A549 (cell line): ENCODE measurements at regions not wholly inside any gene's neighbourhood (a gene's known extent, or its start where the extent isn't known, plus 50 kb on each side); places are given as distances from the start of the nearest gene placed in this dataset.
"Not testable (repeated sequence)": the region's sequence is repeated elsewhere in the genome, so short reads cannot be mapped to it uniquely, and the experiment has no call there.

Experiments
- CBX2 ChIP-seq: fragments of 200-600 bp; sonication (generic); IDR thresholded peaks from 2 replicates; pipeline ENCODE4 v1.6.1; 2016; ENCODE audit warnings: low read depth, mild to moderate bottlenecking, borderline replicate concordance
- CEBPB ChIP-seq, 2 experiments: fragments of >200 bp in 1 of 2; sonication (Bioruptor Twin) in 1 of 2; formaldehyde crosslinking in 1 of 2; IDR thresholded peaks; 2 replicates each; pipeline ENCODE4 v1.6.1; 2012 to 2016
- EHF ChIP-seq: fragments of 250-450 bp; sonication (Bioruptor Pico); IDR thresholded peaks from 2 replicates; pipeline ENCODE4 v1.5.0; 2020; ENCODE audit warnings: mild to moderate bottlenecking
- MYC ChIP-seq: IDR thresholded peaks from 2 replicates; pipeline ENCODE4 v1.6.1; 2012; ENCODE audit warnings: mild to moderate bottlenecking, inconsistent platforms, low read length, improper control_type of control experiment, borderline replicate concordance
- RFX5 ChIP-seq: fragments of 450-650 bp; IDR thresholded peaks from 2 replicates; pipeline ENCODE4 v1.7.1; 2014; ENCODE audit warnings: antibody characterized with exemption, mild to moderate bottlenecking, moderate library complexity
- RNF2 ChIP-seq: fragments of 200-600 bp; sonication (generic); IDR thresholded peaks from 2 replicates; pipeline ENCODE4 v1.6.1; 2016; ENCODE audit warnings: low read depth, mild to moderate bottlenecking, antibody characterized with exemption, moderate library complexity, borderline replicate concordance
- TF ChIP-seq, protein P1 (sequence below): fragments of >200 bp; sonication (Bioruptor Twin); formaldehyde crosslinking; IDR thresholded peaks from 3 replicates; pipeline ENCODE4 v1.5.1; 2016
- TF ChIP-seq, protein P2 (sequence below): fragments of 200-600 bp; sonication (generic); IDR thresholded peaks from 2 replicates; pipeline ENCODE4 v1.6.1; 2016; ENCODE audit warnings: antibody characterized with exemption, mild to moderate bottlenecking, moderate library complexity

DNA sequence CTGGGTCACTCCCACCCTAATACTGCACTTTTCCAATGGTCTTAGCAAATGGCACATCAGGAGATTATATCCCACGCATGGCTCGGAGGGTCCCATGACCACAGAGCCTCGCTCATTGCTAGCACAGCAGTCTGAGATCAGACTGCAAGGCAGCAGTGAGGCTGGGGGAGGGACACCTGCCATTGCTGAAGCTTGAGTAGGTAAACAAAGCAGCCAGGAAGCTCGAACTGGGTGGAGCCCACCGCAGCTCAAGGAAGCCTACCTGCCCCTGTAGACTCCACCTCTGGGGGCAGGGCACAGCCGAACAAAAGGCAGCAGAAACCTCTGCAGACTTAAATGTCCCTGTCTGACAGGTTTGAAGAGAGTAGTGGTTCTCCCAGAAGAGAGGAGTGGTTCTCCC, 599.0 kb upstream of the GRIN3A start:
- TF ChIP-seq, protein P1, sequence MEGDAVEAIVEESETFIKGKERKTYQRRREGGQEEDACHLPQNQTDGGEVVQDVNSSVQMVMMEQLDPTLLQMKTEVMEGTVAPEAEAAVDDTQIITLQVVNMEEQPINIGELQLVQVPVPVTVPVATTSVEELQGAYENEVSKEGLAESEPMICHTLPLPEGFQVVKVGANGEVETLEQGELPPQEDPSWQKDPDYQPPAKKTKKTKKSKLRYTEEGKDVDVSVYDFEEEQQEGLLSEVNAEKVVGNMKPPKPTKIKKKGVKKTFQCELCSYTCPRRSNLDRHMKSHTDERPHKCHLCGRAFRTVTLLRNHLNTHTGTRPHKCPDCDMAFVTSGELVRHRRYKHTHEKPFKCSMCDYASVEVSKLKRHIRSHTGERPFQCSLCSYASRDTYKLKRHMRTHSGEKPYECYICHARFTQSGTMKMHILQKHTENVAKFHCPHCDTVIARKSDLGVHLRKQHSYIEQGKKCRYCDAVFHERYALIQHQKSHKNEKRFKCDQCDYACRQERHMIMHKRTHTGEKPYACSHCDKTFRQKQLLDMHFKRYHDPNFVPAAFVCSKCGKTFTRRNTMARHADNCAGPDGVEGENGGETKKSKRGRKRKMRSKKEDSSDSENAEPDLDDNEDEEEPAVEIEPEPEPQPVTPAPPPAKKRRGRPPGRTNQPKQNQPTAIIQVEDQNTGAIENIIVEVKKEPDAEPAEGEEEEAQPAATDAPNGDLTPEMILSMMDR = not testable (repeated sequence)
- TF ChIP-seq RNF2; RFX5; CBX2; MYC; EHF (CRISPR knock-in tag); CEBPB (IDR thresholded peaks at IDR 0.05): not testable (repeated sequence)
- TF ChIP-seq, protein P2, sequence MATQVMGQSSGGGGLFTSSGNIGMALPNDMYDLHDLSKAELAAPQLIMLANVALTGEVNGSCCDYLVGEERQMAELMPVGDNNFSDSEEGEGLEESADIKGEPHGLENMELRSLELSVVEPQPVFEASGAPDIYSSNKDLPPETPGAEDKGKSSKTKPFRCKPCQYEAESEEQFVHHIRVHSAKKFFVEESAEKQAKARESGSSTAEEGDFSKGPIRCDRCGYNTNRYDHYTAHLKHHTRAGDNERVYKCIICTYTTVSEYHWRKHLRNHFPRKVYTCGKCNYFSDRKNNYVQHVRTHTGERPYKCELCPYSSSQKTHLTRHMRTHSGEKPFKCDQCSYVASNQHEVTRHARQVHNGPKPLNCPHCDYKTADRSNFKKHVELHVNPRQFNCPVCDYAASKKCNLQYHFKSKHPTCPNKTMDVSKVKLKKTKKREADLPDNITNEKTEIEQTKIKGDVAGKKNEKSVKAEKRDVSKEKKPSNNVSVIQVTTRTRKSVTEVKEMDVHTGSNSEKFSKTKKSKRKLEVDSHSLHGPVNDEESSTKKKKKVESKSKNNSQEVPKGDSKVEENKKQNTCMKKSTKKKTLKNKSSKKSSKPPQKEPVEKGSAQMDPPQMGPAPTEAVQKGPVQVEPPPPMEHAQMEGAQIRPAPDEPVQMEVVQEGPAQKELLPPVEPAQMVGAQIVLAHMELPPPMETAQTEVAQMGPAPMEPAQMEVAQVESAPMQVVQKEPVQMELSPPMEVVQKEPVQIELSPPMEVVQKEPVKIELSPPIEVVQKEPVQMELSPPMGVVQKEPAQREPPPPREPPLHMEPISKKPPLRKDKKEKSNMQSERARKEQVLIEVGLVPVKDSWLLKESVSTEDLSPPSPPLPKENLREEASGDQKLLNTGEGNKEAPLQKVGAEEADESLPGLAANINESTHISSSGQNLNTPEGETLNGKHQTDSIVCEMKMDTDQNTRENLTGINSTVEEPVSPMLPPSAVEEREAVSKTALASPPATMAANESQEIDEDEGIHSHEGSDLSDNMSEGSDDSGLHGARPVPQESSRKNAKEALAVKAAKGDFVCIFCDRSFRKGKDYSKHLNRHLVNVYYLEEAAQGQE = not testable (repeated sequence)
